ENCODE measurements at regions not wholly inside any gene's neighbourhood (a gene's known extent, or its start where the extent isn't known, plus 50 kb on each side); places are given as distances from the start of the nearest gene placed in this dataset.

GRCh38 chr1:228918335-228918734, 183.1 kb downstream of the RHOU start:
- no peak overlapping the region for H3K4me3 ChIP-seq (ENCODE audit: low read depth, low read length)

DNA sequence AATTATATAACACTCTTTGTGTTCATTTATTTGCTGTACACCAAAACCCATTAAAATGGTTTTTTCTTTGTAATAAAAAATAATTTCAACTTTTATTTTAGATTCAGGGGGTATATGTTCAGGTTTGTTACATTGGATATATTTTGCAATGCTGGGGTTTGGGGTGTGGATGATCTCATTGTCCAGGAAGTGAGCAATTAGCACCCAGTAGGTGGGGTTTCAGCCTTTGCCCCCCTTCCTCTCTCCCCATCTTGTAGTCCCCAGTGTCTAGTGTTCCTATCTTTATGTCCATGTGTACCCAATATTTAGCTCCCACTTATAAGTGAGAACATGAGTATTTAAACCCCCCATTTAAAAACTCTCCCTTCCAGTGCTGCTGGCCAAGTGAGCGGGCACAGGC, 184.6 kb downstream of the RHOU start:
- no peak for TF ChIP-seq CTCF (conservative IDR thresholded peaks at IDR 0.05; ENCODE audit: low read depth, low read length)
- DNase-seq (ENCODE audit: low read depth) = no peak
- H3K4me3 ChIP-seq (ENCODE audit: low read depth, low read length) = no peak overlapping the region

More at GRCh38 chr1:228918335-228918734, 183.1 kb downstream of the RHOU start:
- DNase-seq (ENCODE audit: low read depth) = no peak
- TF ChIP-seq CTCF (conservative IDR thresholded peaks at IDR 0.05; ENCODE audit: low read depth, low read length) = no peak

DNA sequence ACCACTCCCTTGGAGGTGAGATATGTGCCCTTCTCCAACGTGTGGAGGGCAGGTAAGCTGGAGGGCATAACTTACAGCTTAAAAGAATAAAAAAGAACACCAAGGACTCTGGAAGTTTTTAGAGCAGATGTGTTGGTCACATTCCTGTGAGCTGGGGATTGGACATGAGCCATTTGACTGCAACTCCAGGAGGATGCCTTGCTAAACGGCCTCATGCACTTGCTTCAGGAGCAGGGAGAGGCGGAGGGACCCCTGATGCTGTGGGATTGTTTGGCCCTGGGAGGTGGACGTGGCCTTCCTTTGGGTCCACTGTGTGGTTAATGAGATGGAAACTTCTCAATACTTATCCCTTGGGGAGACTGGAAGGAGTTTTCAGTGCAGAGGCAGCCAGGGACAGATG, 185.6 kb downstream of the RHOU start:
- TF ChIP-seq CTCF (conservative IDR thresholded peaks at IDR 0.05; ENCODE audit: low read depth, low read length) = no peak
- no peak for DNase-seq (ENCODE audit: low read depth)
- H3K4me3 ChIP-seq (ENCODE audit: low read depth, low read length) = no peak overlapping the region

DNA sequence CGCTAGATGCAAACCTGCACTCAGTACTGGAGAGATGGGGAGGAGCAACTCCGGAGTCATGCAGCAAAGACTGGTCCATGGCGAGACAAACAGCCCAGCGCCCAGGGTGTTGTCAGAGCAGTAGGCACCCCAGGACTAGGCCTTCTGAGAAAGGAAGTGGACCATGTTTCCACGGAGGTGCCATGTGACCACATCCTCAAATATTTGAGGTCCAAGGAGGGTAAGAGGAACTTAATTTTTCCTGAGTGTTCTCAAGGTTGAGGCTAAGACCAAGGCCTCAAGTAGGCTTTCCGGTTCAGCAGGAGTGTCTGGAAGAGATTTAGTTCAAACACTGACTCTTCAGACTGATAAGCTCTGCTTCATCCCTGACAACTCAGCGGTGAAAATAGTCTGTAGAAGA, 186.2 kb downstream of the RHOU start:
- DNase-seq (ENCODE audit: low read depth) = no peak
- TF ChIP-seq CTCF (conservative IDR thresholded peaks at IDR 0.05; ENCODE audit: low read depth, low read length) = no peak
- H3K4me3 ChIP-seq (ENCODE audit: low read depth, low read length) = no peak overlapping the region

GRCh38 chr1:228922722-228923376, 187.6 kb downstream of the RHOU start:
- no peak overlapping the region for H3K4me3 ChIP-seq (ENCODE audit: low read depth, low read length)
- no peak for TF ChIP-seq CTCF (conservative IDR thresholded peaks at IDR 0.05; ENCODE audit: low read depth, low read length)
- DNase-seq (ENCODE audit: low read depth) = no peak

GRCh38 chr1:228923973-228924686, 188.9 kb downstream of the RHOU start:
- TF ChIP-seq CTCF (conservative IDR thresholded peaks at IDR 0.05; ENCODE audit: low read depth, low read length) = no peak
- no peak overlapping the region for H3K4me3 ChIP-seq (ENCODE audit: low read depth, low read length)
- no peak for DNase-seq (ENCODE audit: low read depth)

- no peak for TF ChIP-seq CTCF (conservative IDR thresholded peaks at IDR 0.05; ENCODE audit: low read depth, low read length)
- H3K4me3 ChIP-seq (ENCODE audit: low read depth, low read length) = no peak overlapping the region
- no peak for DNase-seq (ENCODE audit: low read depth)
Observed at GRCh38 chr1:228925691-228926090, 190.4 kb downstream of the RHOU start.
